Activated CD8-positive, alpha-beta T cell treated with anti-CD3 and anti-CD28 coated beads for 36 hours (primary cell): ENCODE measurements at regions not wholly inside any gene's neighbourhood (a gene's known extent, or its start where the extent isn't known, plus 50 kb on each side); places are given as distances from the start of the nearest gene placed in this dataset.

Experiments used
- ATAC-seq: fragments of 200-7000 bp; cut with Tn5 transposase; one replicate; pipeline ENCODE4 v1.10.0; 2021; ENCODE audit warnings: mild to moderate bottlenecking, moderate library complexity
- CTCF ChIA-PET: fragments of 350-600 bp; sonication (Branson Sonifier 250); formaldehyde crosslinking; loops from one replicate; lab custom pipeline; 2021; ENCODE audit warnings: antibody characterized with exemption; lab: Charles Lee
- POLR2A ChIA-PET: fragments of 350-600 bp; sonication (Branson Sonifier 250); formaldehyde crosslinking; loops from one replicate; lab custom pipeline; 2021; ENCODE audit warnings: antibody characterized with exemption; lab: Charles Lee
- DNase-seq: peaks from one replicate; pipeline ENCODE4 v3.0.0-alpha.2; 2020
- H3K27ac Mint-ChIP-seq: one replicate; pipeline ENCODE4 v1.8.0; 2021; ENCODE audit warnings: mild to moderate bottlenecking, mixed read lengths
- H3K27me3 Mint-ChIP-seq: one replicate; pipeline ENCODE4 v1.8.0; 2021; ENCODE audit warnings: mixed read lengths
- H3K36me3 Mint-ChIP-seq: one replicate; pipeline ENCODE4 v1.8.0; 2021; ENCODE audit warnings: low read depth, mixed read lengths
- H3K4me1 Mint-ChIP-seq: one replicate; pipeline ENCODE4 v1.8.0; 2021; ENCODE audit warnings: low read depth, mixed read lengths
- H3K4me3 Mint-ChIP-seq: one replicate; pipeline ENCODE4 v1.8.0; 2021; ENCODE audit warnings: mild to moderate bottlenecking, moderate library complexity, mixed read lengths
- H3K9me3 Mint-ChIP-seq: one replicate; pipeline ENCODE4 v1.8.0; 2021; ENCODE audit warnings: mixed read lengths
- intact Hi-C: fragments of 100-400 bp; cut with micrococcal nuclease; formaldehyde crosslinking; loops from one replicate; pipeline ENCODE4 v1.10.0; 2022
- TF ChIP-seq, protein P1 (sequence below): fragments of 200-600 bp; IDR thresholded peaks from one replicate; pipeline ENCODE4 v1.8.0; 2022; ENCODE audit warnings: antibody characterized with exemption, mild to moderate bottlenecking

DNA sequence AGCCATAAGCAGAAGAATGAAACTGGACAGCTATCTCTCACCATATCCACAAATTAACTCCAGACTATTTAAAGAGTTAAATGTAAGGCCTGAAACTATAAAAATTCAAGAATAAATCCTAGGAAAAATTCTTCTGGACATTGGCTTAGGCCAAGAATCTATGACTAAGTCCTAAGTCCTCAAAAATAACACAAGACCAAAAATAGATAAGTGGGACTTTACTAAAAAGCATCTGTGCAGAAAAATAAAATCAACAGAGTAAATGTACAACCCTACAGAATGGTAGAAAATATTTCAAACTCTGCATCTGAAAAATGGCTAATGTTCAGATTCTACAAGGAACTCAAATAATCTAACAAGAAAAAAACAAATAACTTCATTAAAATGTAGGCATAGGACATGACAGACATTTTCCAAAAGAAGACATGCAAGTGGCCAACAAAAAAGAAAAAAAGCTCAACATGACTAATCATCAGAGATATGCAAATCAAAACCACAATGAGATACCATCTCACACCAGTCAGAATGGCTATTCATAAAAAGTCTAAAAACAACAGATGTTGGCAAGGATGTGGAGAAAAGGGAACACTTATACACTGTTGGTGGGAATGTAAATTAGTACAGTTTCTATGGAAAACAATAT is 61.0 kb upstream of the PPFIA2 start:
- TF ChIP-seq, protein P1, sequence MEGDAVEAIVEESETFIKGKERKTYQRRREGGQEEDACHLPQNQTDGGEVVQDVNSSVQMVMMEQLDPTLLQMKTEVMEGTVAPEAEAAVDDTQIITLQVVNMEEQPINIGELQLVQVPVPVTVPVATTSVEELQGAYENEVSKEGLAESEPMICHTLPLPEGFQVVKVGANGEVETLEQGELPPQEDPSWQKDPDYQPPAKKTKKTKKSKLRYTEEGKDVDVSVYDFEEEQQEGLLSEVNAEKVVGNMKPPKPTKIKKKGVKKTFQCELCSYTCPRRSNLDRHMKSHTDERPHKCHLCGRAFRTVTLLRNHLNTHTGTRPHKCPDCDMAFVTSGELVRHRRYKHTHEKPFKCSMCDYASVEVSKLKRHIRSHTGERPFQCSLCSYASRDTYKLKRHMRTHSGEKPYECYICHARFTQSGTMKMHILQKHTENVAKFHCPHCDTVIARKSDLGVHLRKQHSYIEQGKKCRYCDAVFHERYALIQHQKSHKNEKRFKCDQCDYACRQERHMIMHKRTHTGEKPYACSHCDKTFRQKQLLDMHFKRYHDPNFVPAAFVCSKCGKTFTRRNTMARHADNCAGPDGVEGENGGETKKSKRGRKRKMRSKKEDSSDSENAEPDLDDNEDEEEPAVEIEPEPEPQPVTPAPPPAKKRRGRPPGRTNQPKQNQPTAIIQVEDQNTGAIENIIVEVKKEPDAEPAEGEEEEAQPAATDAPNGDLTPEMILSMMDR: no peak
- H3K4me3 Mint-ChIP-seq: no peak overlapping the region
- H3K27ac Mint-ChIP-seq: no peak overlapping the region
- H3K4me1 Mint-ChIP-seq: peaks cover 17% of the 10 kb centered on the region
- DNase-seq (no peak), ATAC-seq (no peak)
- ChIA-PET CTCF (no interaction called here), POLR2A (no interaction called here)
- peaks cover 1% of the 10 kb centered on the region for H3K9me3 Mint-ChIP-seq
- H3K27me3 Mint-ChIP-seq: no peaks in the 10 kb centered on the region
- no peaks in the 10 kb centered on the region for H3K36me3 Mint-ChIP-seq
- intact Hi-C loops: no loop called here

GRCh38 chr12:81815611-81816010 is 56.5 kb upstream of the PPFIA2 start:
- ATAC-seq (no peak), DNase-seq (no peak)
- no peak overlapping the region for H3K27ac Mint-ChIP-seq
- H3K4me3 Mint-ChIP-seq: no peak overlapping the region
- H3K27me3 Mint-ChIP-seq: peaks cover 11% of the 10 kb centered on the region
- ChIA-PET POLR2A (no interaction called here), CTCF (interaction anchor here (0.6 kb wide), 1 partner anchor 35 kb away, joined by 3 read pairs; no protein-coding TSS in a partner anchor)
- intact Hi-C loops: no loop called here
- no peaks in the 10 kb centered on the region for H3K36me3 Mint-ChIP-seq
- TF ChIP-seq, protein P1: no peak
- peaks cover 11% of the 10 kb centered on the region for H3K9me3 Mint-ChIP-seq
- H3K4me1 Mint-ChIP-seq: peaks cover 20% of the 10 kb centered on the region

DNA sequence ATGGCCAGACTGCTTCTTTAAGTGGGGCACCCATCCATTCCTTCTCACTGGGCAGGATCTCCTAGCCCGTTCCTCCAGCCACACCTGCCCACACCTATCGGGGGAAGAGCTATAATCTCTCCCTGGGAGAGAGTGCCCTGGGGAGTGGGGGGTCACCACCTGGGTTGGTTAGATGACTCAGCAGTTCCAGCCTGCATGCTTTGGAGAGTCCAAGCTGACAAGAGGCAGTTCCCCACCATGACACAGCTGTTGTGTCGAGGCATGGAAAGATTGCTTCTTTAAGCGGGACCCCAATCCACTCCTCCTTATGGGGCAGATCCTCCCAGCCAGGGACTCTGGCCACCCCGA is 52.6 kb upstream of the PPFIA2 start:
- ChIA-PET CTCF (no interaction called here), POLR2A (no interaction called here)
- H3K27me3 Mint-ChIP-seq: peaks cover 11% of the 10 kb centered on the region
- no peak for ATAC-seq
- no peak overlapping the region for H3K27ac Mint-ChIP-seq
- H3K9me3 Mint-ChIP-seq: peaks cover 9% of the 10 kb centered on the region
- intact Hi-C loops: no loop called here
- DNase-seq: no peak
- TF ChIP-seq, protein P1: no peak
- H3K4me3 Mint-ChIP-seq: no peak overlapping the region
- H3K36me3 Mint-ChIP-seq: no peaks in the 10 kb centered on the region
- H3K4me1 Mint-ChIP-seq: peaks cover 26% of the 10 kb centered on the region

DNA sequence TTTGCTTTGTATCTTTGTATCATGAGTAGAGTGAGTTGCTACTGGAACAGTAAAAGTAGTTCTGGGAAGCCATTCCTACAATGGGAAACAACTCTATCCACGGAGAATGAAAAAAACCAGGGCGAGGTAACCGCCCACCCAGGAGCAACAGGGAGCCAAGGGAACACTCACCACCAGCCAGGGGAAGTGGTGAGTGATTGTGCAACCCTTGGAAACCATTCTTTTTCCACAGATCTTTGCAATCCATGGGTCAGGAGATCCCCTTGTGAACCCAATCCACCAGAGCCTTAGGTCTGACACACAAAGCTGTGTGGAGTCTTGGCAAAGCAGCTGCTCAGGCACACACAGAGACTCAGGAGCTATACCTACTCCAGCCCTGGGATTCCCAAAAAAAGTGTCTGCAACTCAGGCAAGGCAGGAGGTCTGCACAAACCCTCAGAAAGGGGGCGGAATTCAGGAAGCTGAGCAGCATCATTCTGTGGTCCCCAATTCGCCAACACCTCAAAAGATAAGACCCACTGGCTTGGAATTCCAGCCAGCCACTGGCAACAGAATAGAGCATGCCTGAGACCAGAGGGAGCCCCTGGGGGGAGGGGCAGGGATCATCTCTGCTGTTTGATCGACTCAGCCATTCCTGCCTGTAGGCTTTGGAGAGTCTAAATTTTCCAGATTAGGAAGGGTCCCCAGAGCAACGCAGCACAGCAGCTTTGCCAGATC is 52.1 kb upstream of the PPFIA2 start:
- H3K36me3 Mint-ChIP-seq: no peaks in the 10 kb centered on the region
- intact Hi-C loops: no loop called here
- DNase-seq (no peak), ATAC-seq (no peak)
- POLR2A ChIA-PET: no interaction called here
- peaks cover 26% of the 10 kb centered on the region for H3K4me1 Mint-ChIP-seq
- CTCF ChIA-PET: no interaction called here
- peaks cover 11% of the 10 kb centered on the region for H3K27me3 Mint-ChIP-seq
- TF ChIP-seq, protein P1: no peak
- H3K4me3 Mint-ChIP-seq: no peak overlapping the region
- H3K9me3 Mint-ChIP-seq: peaks cover 9% of the 10 kb centered on the region
- H3K27ac Mint-ChIP-seq: no peak overlapping the region

DNA sequence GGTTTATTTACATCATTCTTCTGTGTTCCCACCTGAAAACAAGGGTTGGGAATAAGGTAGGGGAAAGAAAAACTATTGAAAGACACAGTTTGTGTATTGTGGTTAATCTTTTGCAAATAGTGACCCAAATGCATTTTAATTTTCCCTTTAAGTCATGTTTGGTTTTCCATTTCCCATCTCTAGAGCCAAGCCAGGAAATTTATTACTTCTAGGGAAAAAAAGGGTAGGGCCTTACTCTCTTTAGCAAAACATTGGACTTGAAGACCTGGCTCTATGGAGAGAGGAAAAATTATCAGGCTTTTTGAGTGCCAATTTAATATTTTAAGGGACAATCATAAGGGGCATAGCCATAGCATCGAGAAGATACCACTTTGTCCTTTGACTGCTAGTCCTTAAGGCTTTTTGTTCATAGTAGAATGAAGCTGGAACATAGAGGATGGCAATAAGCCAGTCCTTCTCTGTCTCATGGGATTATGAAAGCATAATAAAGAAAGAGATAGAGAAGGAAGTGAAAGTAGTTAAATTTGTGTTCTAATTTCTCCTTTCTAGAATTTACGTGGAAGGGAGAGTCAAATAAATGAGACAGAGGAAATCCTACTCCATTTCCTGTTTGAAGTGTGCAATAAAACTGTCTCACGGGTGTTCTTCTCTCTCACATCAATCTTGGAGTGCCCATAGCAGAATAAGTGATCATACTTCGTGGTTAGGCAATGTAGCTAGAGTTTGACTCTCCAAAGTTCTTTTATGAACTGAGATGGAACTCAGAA is 50.9 kb upstream of the PPFIA2 start:
- intact Hi-C loops: no loop called here
- ATAC-seq (peak; percentile 82), DNase-seq (no peak)
- Mint-ChIP-seq H3K27ac (peak overlapping the region; percentile 42), H3K36me3 (no peaks in the 10 kb centered on the region), H3K4me1 (peaks cover 16% of the 10 kb centered on the region), H3K4me3 (no peak overlapping the region), H3K9me3 (peaks cover 9% of the 10 kb centered on the region), H3K27me3 (peaks cover 11% of the 10 kb centered on the region)
- ChIA-PET POLR2A (no interaction called here), CTCF (no interaction called here)
- TF ChIP-seq, protein P1: no peak
